ENCODE measurements at regions not wholly inside any gene's neighbourhood (a gene's known extent, or its start where the extent isn't known, plus 50 kb on each side); places are given as distances from the start of the nearest gene placed in this dataset.
A peak's percentile ranks its signal among the peaks of the same experiment; 100 is the strongest.

- DNase-seq (ENCODE audit: low spot score): no peak
- no peak for FAIRE-seq
These were observed 145.2 kb upstream of the UNC5B start for GRCh38 chr10:71067098-71067740.

- FAIRE-seq (no peak), DNase-seq (ENCODE audit: low spot score) (peak; percentile 9)
These were observed 143.5 kb upstream of the UNC5B start for GRCh38 chr10:71068861-71069271.

- no peak for DNase-seq (ENCODE audit: low spot score)
- FAIRE-seq: no peak
These were observed 142.3 kb upstream of the UNC5B start for GRCh38 chr10:71069909-71070666.

GRCh38 chr10:71070741-71071140, 141.6 kb upstream of the UNC5B start:
- FAIRE-seq (no peak), DNase-seq (ENCODE audit: low spot score) (no peak)

GRCh38 chr10:71072131-71072822, 140.1 kb upstream of the UNC5B start:
- DNase-seq (ENCODE audit: low spot score) (no peak), FAIRE-seq (no peak)

- FAIRE-seq: no peak
- DNase-seq (ENCODE audit: low spot score): no peak
These were observed 139.6 kb upstream of the UNC5B start for GRCh38 chr10:71072823-71073210.

- DNase-seq (ENCODE audit: low spot score) (no peak), FAIRE-seq (no peak)
These were observed 138.8 kb upstream of the UNC5B start for GRCh38 chr10:71073451-71074175.

- no peak for DNase-seq (ENCODE audit: low spot score)
These were observed 138.1 kb upstream of the UNC5B start for GRCh38 chr10:71074176-71074755.

GRCh38 chr10:71075086-71075758, 137.1 kb upstream of the UNC5B start:
- FAIRE-seq (no peak), DNase-seq (ENCODE audit: low spot score) (no peak)

More at GRCh38 chr10:71074176-71074755, 138.1 kb upstream of the UNC5B start:
- FAIRE-seq: no peak

GRCh38 chr10:71075759-71076472, 136.5 kb upstream of the UNC5B start:
- FAIRE-seq (no peak), DNase-seq (ENCODE audit: low spot score) (no peak)

GRCh38 chr10:71076473-71077142, 135.8 kb upstream of the UNC5B start:
- DNase-seq (ENCODE audit: low spot score) (no peak), FAIRE-seq (no peak)

GRCh38 chr10:71077143-71077581, 135.2 kb upstream of the UNC5B start:
- DNase-seq (ENCODE audit: low spot score): no peak
- no peak for FAIRE-seq

- DNase-seq (ENCODE audit: low spot score) (no peak), FAIRE-seq (no peak)
These were observed 134.4 kb upstream of the UNC5B start for GRCh38 chr10:71077796-71078453.

GRCh38 chr10:71078454-71079145, 133.8 kb upstream of the UNC5B start:
- no peak for DNase-seq (ENCODE audit: low spot score)
- FAIRE-seq: no peak

GRCh38 chr10:71079761-71080380, 132.5 kb upstream of the UNC5B start:
- no peak for DNase-seq (ENCODE audit: low spot score)
- FAIRE-seq: no peak

- DNase-seq (ENCODE audit: low spot score) (no peak), FAIRE-seq (no peak)
These were observed 131.8 kb upstream of the UNC5B start for GRCh38 chr10:71080381-71081228.

- no peak for DNase-seq (ENCODE audit: low spot score)
- FAIRE-seq: no peak
These were observed 131.2 kb upstream of the UNC5B start for GRCh38 chr10:71081229-71081560.
